HG03571 (cell line): ENCODE measurements at regions not wholly inside any gene's neighbourhood (a gene's known extent, or its start where the extent isn't known, plus 50 kb on each side); places are given as distances from the start of the nearest gene placed in this dataset.

ENCODE experiments used
- ATAC-seq: cut with Tn5 transposase; IDR thresholded peaks from one replicate; pipeline ENCODE4 v1.9.1; 2021; ENCODE audit not compliant: unreplicated experiment

GRCh38 chr12:94786906-94787305, 136.5 kb upstream of the TMCC3 start:
- ATAC-seq, result no peak

- no peak for ATAC-seq
These were observed 133.5 kb upstream of the TMCC3 start for GRCh38 chr12:94783862-94784261.

- ATAC-seq, result no peak
These were observed 133.0 kb upstream of the TMCC3 start for GRCh38 chr12:94783343-94783742.

- ATAC-seq, result no peak
These were observed 131.5 kb upstream of the TMCC3 start for GRCh38 chr12:94781835-94782234.

GRCh38 chr12:94779485-94779884, 129.1 kb upstream of the TMCC3 start:
- no peak for ATAC-seq

- no peak for ATAC-seq
These were observed 127.6 kb upstream of the TMCC3 start for GRCh38 chr12:94777936-94778335.

GRCh38 chr12:94775710-94776109, 125.4 kb upstream of the TMCC3 start:
- no peak for ATAC-seq

- no peak for ATAC-seq
These were observed 121.4 kb upstream of the TMCC3 start for GRCh38 chr12:94771741-94772140.

GRCh38 chr12:94771199-94771598, 120.8 kb upstream of the TMCC3 start:
- ATAC-seq, result no peak

- no peak for ATAC-seq
These were observed 120.4 kb upstream of the TMCC3 start for GRCh38 chr12:94770791-94771190.

- no peak for ATAC-seq
These were observed 119.7 kb upstream of the TMCC3 start for GRCh38 chr12:94769776-94770759.

GRCh38 chr12:94769047-94769420, 118.7 kb upstream of the TMCC3 start:
- peak; percentile 81 for ATAC-seq

- peak; percentile 38 for ATAC-seq
These were observed 118.2 kb upstream of the TMCC3 start for GRCh38 chr12:94768398-94769046.

GRCh38 chr12:94767956-94768355, 117.6 kb upstream of the TMCC3 start:
- ATAC-seq, result no peak

- ATAC-seq, result no peak
These were observed 116.0 kb upstream of the TMCC3 start for GRCh38 chr12:94766397-94766796.

GRCh38 chr12:94763462-94763861, 113.1 kb upstream of the TMCC3 start:
- ATAC-seq, result no peak

- no peak for ATAC-seq
These were observed 112.6 kb upstream of the TMCC3 start for GRCh38 chr12:94762943-94763342.

- peak; percentile 81 for ATAC-seq
These were observed 112.0 kb upstream of the TMCC3 start for GRCh38 chr12:94762259-94762942.

- ATAC-seq, result no peak
These were observed 111.2 kb upstream of the TMCC3 start for GRCh38 chr12:94761559-94761958.

GRCh38 chr12:94760786-94761185, 110.4 kb upstream of the TMCC3 start:
- ATAC-seq, result no peak

GRCh38 chr12:94756789-94757188, 106.4 kb upstream of the TMCC3 start:
- ATAC-seq, result no peak

GRCh38 chr12:94755598-94755997, 105.2 kb upstream of the TMCC3 start:
- ATAC-seq, result no peak
